Common myeloid progenitor, CD34-positive (primary cell): ENCODE measurements at regions not wholly inside any gene's neighbourhood (a gene's known extent, or its start where the extent isn't known, plus 50 kb on each side); places are given as distances from the start of the nearest gene placed in this dataset.

Experiments
- CTCF ChIA-PET: fragments of 350-600 bp; sonication (Branson Sonifier 250); formaldehyde crosslinking; loops from one replicate; lab custom pipeline; 2021; ENCODE audit warnings: antibody characterized with exemption; lab: Charles Lee
- POLR2A ChIA-PET: fragments of 350-600 bp; sonication (Branson Sonifier 250); formaldehyde crosslinking; loops from one replicate; lab custom pipeline; 2021; ENCODE audit warnings: antibody characterized with exemption; lab: Charles Lee
- DNase-seq, 3 donors: peaks; one replicate each; pipeline versions ENCODE4 v3.0.0 to v3.0.0-alpha.2; 2013
- H3K27ac ChIP-seq, 2 experiments: 1 replicate in 1 of 2; 2 replicates in 1 of 2; pipeline ENCODE4 v1.7.0; 2013; ENCODE audit warnings: inconsistent platforms in 2 of 2, low read length in 2 of 2, mild to moderate bottlenecking in 2 of 2, low read depth in 1 of 2, moderate library complexity in 1 of 2; ENCODE audit not compliant: severe bottlenecking in 2 of 2, insufficient read depth in 1 of 2, poor library complexity in 1 of 2
- H3K27me3 ChIP-seq, 5 experiments: replicated peaks in 2 of 5; 1 replicate in 3 of 5; 2 replicates in 2 of 5; pipeline versions ENCODE4 v1.6.1 to v1.7.0; 2013; ENCODE audit warnings: low read length in 4 of 5, mild to moderate bottlenecking in 2 of 5, moderate library complexity in 2 of 5, inconsistent platforms in 1 of 5; ENCODE audit not compliant: insufficient read depth in 5 of 5, control insufficient read depth in 4 of 5
- H3K36me3 ChIP-seq, 4 experiments: 1 replicate in 2 of 4; 2 replicates in 2 of 4; pipeline versions ENCODE4 v1.6.1 to v1.7.0; 2013; ENCODE audit warnings: low read length in 3 of 4, control low read depth in 1 of 4, mild to moderate bottlenecking in 1 of 4; ENCODE audit not compliant: control insufficient read depth in 4 of 4, insufficient read depth in 4 of 4
- H3K4me1 ChIP-seq, 4 experiments: 1 replicate in 3 of 4; 2 replicates in 1 of 4; pipeline versions ENCODE4 v1.6.1 to v1.7.1; 2013; ENCODE audit warnings: low read length in 3 of 4, mild to moderate bottlenecking in 3 of 4, control low read depth in 1 of 4, inconsistent platforms in 1 of 4, moderate library complexity in 1 of 4; ENCODE audit not compliant: control insufficient read depth in 4 of 4, insufficient read depth in 4 of 4; ENCODE audit errors: control extremely low read depth in 1 of 4
- H3K4me3 ChIP-seq, 7 experiments: 1 replicate in 4 of 7; 2 replicates in 3 of 7; pipeline versions ENCODE4 v1.5.1 to v1.7.0; 2013; ENCODE audit warnings: mild to moderate bottlenecking in 7 of 7, low read length in 6 of 7, moderate library complexity in 6 of 7, inconsistent platforms in 2 of 7, low read depth in 2 of 7, control low read depth in 1 of 7; ENCODE audit not compliant: insufficient read depth in 4 of 7, control insufficient read depth in 1 of 7; ENCODE audit errors: extremely low read depth in 1 of 7
- H3K9me3 ChIP-seq, 5 experiments: 1 replicate in 4 of 5; 2 replicates in 1 of 5; pipeline versions ENCODE4 v1.6.1 to v1.7.1; 2013; ENCODE audit warnings: low read length in 4 of 5, mild to moderate bottlenecking in 2 of 5, inconsistent platforms in 1 of 5, low read depth in 1 of 5, moderate library complexity in 1 of 5; ENCODE audit not compliant: control insufficient read depth in 4 of 5, insufficient read depth in 2 of 5; ENCODE audit errors: control extremely low read depth in 1 of 5
- WGBS: methylation state at CpG from one replicate; pipeline ENCODE4 v1.1.5; 2013; ENCODE audit not compliant: insufficient coverage; 5-methylcytosine and 5-hydroxymethylcytosine counted together

GRCh38 chr1:95984798-95985374 lies 736.7 kb upstream of the PTBP2 start:
- no peak for DNase-seq
- WGBS: no CpG with 5 or more reads among the region's 1 CpG
- Histone ChIP-seq H3K36me3 (no peaks in the 10 kb centered on the region), H3K4me3 (no peak overlapping the region), H3K27ac (no peak overlapping the region), H3K4me1 (no peaks in the 10 kb centered on the region), H3K27me3 (no peaks in the 10 kb centered on the region), H3K9me3 (no peaks in the 10 kb centered on the region)
- ChIA-PET CTCF (interaction anchor here (0.8 kb wide), 1 partner anchor 52 kb away, joined by 3 read pairs; no protein-coding TSS in a partner anchor), POLR2A (no interaction called here)

- Histone ChIP-seq H3K4me3 (no peak overlapping the region), H3K9me3 (no peaks in the 10 kb centered on the region), H3K27ac (no peak overlapping the region), H3K27me3 (no peaks in the 10 kb centered on the region), H3K4me1 (peaks cover 0 to 4% (median 2%) of the 10 kb centered on the region in 4 experiments), H3K36me3 (no peaks in the 10 kb centered on the region)
- no CpG with 5 or more reads among the region's 2 CpGs for WGBS
- no peak for DNase-seq
- CTCF ChIA-PET: no interaction called here
- POLR2A ChIA-PET: no interaction called here
Measured at GRCh38 chr1:95990033-95990432, 731.6 kb upstream of the PTBP2 start.

DNA sequence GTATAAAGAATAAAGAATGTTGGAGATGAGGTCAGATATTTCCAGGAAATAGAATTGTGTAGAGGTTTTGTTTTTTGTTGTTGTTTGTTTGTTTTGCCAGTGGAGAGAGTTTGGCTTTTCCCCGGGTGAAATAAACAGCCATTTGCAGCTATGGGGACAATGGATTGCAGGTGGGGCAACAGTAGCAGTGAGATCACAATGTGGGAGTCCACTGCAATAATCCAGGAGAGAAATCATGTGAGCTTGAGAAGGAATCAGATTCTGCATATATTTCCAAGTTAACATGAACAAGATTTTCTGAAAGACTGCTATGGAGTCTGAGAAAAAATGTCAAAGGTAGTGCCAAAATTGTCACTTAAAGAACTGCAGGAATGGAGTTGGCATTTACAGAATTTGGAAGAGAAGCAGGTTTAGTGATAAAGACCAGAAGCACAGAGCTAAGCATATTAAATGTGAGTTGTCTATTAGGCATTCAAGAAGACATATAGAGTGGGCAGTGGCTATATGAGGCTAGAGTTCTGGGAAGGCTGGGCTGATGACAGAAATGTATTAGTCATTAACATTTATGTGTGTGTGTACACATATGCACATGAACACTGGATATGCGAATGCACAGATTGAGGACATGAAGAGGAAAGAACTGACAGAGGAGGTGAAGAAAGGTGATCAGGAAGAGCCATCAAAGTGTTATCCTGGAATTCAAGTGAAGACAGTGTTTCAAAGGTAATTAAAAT lies 729.6 kb upstream of the PTBP2 start:
- 65% methylated on average over 2 of the region's 2 CpGs for WGBS
- DNase-seq: no peak
- CTCF ChIA-PET: no interaction called here
- Histone ChIP-seq H3K9me3 (no peaks in the 10 kb centered on the region), H3K36me3 (no peaks in the 10 kb centered on the region), H3K27me3 (no peaks in the 10 kb centered on the region), H3K4me1 (peaks cover 0 to 4% (median 2%) of the 10 kb centered on the region in 4 experiments), H3K4me3 (no peak overlapping the region), H3K27ac (no peak overlapping the region)
- POLR2A ChIA-PET: no interaction called here

DNA sequence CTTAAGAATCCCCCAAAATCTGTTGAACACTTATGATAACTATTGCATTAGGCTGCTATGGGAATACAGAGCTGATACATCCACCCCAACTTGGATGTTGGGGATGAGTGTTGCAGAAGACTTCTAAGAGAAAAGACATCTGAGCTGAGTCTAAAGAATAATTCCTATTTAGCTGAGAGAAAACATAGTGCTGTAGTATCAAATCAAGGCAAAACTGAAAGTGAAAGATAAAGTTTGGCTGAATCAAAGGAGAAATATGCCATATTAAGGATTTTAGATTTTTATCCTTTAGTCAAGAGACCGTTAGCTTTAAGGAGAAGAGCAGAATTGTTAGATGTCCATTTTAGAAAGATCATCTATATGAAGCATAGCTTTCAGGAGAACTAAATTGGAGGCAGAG lies 726.9 kb upstream of the PTBP2 start:
- Histone ChIP-seq H3K9me3 (no peaks in the 10 kb centered on the region), H3K4me1 (peaks cover 0 to 4% (median 2%) of the 10 kb centered on the region in 4 experiments), H3K4me3 (peak overlapping the region in 4 of 7 experiments; percentile 8 to 65 (median 32)), H3K27ac (no peak overlapping the region), H3K27me3 (no peaks in the 10 kb centered on the region), H3K36me3 (no peaks in the 10 kb centered on the region)
- DNase-seq: peak in 2 of 3 donors; percentile 17 to 26
- POLR2A ChIA-PET: interaction anchor here (1.0 kb wide), 1 partner anchor 28 kb away, joined by 4 read pairs; no protein-coding TSS in a partner anchor
- CTCF ChIA-PET: interaction anchor here (1.0 kb wide), 1 partner anchor 11 kb away, joined by 3 read pairs; no protein-coding TSS in a partner anchor
- 40% methylated on average over 1 of the region's 1 CpG for WGBS

DNA sequence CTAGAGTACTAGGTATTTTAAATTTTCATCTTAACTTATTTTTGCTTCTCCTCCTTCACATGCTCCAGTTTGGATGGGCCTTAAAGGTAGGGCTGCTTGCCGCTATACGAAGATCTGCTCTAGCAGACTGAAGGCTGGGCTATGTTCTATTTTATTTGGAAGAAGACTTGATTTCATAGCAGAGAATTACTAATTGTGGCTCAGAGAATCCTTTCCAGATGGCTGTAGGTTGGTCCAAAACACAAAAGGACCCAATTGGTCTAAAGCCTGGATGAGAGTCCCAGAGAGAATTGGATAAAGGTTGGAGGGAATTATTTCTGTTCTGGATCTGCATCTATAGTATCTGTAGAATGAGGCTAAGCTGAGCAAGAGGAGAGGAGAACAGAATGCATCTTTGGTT lies 719.4 kb upstream of the PTBP2 start:
- DNase-seq: no peak
- no peaks in the 10 kb centered on the region for H3K27me3 ChIP-seq
- H3K4me1 ChIP-seq: no peaks in the 10 kb centered on the region
- H3K27ac ChIP-seq: no peak overlapping the region
- H3K9me3 ChIP-seq: no peaks in the 10 kb centered on the region
- ChIA-PET CTCF (no interaction called here), POLR2A (no interaction called here)
- no peaks in the 10 kb centered on the region for H3K36me3 ChIP-seq
- H3K4me3 ChIP-seq: no peak overlapping the region
- 100% methylated on average over 2 of the region's 2 CpGs for WGBS

DNA sequence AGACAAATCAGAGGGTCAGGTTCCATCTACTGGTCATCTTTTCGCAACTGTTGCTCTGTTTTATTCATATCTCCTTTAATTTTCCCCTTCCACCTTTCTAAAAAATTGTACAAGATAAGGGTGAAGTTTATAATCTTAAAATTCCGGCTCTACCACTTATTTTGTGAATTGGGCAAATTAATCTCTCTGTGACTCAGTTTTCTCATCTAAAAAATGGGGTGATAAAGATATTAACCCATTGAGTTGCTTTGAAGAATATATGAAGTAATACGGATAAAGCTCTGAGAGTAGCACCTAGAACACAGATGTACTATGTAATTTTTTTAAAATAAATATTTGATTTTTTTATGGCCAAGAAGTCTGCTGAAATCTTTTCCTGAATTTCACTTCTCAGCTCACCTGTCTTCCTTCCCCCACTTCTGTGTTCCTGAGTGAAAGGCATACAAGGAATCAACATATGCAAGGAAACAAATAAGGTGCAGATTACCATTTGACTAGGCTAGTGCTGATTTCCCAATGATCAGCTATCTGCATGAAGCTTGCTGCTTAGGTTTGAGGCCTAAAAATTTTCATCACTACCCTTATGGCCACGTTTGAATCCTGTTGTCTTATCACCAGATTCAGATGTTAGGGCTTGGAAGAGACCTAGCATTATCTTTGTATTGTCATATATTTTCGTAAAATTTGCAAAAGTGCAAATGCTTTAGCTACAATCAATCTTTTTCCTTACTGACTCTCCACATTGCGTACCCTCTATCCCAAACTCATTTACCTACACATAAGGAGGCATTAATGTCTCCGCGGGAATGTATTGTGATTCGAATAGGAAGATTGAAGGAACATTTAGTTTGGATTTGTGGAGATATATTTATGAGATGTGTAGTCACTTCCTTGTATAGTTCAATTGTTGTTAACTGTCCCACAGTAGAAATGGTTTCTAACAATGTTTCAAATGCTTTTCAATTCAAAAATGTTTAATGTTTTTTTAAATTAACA lies 718.3 kb upstream of the PTBP2 start:
- POLR2A ChIA-PET: no interaction called here
- Histone ChIP-seq H3K36me3 (no peaks in the 10 kb centered on the region), H3K27ac (no peak overlapping the region), H3K4me3 (no peak overlapping the region), H3K4me1 (no peaks in the 10 kb centered on the region), H3K27me3 (no peaks in the 10 kb centered on the region), H3K9me3 (no peaks in the 10 kb centered on the region)
- no CpG with 5 or more reads among the region's 9 CpGs for WGBS
- CTCF ChIA-PET: no interaction called here
- no peak for DNase-seq
